Activated CD4-positive, CD25-positive, alpha-beta regulatory T cell treated with anti-CD3 and anti-CD28 coated beads, Interleukin-2, amount 50 U/mL, for 24 hours (primary cell): ENCODE measurements at regions not wholly inside any gene's neighbourhood (a gene's known extent, or its start where the extent isn't known, plus 50 kb on each side); places are given as distances from the start of the nearest gene placed in this dataset.
"Not testable (repeated sequence)": the region's sequence is repeated elsewhere in the genome, so short reads cannot be mapped to it uniquely, and the experiment has no call there.

Experiments
- ATAC-seq, 2 donors: fragments of 150-1000 bp; cut with Tn5 transposase; one replicate each; pipeline ENCODE4 v1.10.0; 2021; ENCODE audit warnings: mild to moderate bottlenecking in 1 of 2, moderate library complexity in 1 of 2

DNA sequence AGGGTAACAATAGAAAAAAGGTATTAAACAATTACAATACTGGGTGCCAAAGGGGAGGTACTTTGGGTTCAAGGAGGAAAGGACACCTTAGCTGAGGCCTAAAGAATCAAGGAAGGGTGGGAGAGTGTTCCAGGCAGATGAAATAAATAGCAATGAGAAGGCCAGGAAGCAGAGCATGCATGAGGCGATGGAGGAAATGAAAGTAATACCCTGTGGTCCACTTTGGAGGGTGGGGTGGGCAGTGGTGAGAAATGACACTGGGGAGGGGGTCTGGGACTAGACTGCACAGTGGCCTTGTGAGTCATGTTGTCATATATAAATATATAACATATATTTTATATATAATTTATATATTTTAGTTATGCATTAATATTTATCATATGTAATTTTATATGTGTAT, 55.9 kb downstream of the BHLHE40 start:
- ATAC-seq = no peak

DNA sequence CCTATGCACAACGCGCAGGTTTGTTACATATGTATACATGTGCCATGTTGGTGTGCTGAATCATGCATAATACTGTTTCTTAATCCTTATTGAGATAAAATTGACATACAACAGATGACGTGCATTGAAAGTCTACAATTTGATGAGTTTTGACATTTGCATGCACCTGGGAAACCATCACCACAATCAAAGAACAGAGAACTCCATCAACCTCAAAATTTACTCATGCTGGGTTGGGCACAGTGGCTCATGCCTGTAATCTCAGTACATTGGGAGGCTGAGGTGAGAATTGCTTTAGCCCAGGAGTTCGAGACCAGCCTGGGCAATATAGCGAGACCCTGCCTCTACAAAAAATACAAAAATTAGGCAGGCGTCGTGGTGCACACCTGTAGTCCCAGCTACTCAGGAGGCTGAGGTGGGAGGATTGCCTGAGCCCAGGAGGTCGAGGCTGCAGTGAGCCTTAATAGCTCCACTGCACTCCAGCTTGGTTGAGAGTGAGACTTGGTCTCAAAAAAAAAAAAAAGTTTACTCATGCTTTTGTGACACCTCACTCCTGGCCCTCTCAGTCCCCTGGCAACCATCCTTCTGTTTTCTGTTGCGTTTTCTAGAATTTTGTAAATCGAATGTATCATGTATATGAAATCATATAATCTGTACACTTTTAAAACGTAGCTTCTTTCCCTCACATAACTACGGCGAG, 56.6 kb downstream of the BHLHE40 start:
- no peak for ATAC-seq

- ATAC-seq = no peak
These were observed 57.1 kb downstream of the BHLHE40 start for GRCh38 chr3:5036392-5036766.

GRCh38 chr3:5036858-5037257, 57.6 kb downstream of the BHLHE40 start:
- ATAC-seq = no peak

DNA sequence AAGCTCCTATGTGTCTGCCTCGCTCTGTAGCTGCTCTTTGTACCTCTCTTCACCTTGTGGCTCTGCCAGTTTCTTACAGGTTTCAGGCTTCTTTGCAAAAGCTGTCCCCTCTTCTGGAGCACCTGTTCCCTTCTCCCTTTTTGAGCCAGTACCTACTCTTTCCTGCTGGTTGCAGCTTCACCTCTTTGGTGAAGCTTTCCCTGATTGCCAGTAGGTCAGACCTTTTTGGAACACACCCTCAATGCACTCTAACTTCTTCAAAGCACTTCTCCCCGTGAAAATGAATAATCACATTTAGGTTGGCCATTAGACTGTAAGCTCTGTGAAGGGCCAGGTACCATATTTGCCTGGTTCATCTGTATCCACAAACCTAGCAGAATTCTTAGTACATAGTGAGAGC, 60.3 kb downstream of the BHLHE40 start:
- no peak for ATAC-seq

- no peak for ATAC-seq
These were observed 62.1 kb downstream of the BHLHE40 start for GRCh38 chr3:5041315-5041714.

DNA sequence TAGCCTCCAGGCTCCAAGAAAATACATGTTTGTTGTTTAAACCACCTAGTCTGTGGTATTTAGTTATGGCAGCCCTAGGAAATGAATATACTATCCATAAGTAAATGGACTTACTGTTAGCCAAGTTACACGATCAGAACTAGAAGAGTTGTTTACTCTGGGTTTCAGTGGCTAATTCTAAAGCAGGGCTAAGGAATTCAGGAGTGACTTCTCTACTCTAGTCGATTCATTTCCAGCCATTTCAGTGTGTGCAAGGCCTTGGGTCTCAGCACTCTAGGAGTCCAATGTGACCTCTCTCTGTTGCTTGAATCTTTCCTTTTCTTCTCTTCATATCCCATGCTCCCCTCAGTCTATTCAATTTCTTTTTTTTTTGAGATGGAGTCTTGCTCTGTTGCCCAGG, 66.7 kb downstream of the BHLHE40 start:
- no peak for ATAC-seq

GRCh38 chr3:5047764-5048419, 68.7 kb downstream of the BHLHE40 start:
- ATAC-seq = no peak

- ATAC-seq = peak in 1 of 2 donors; percentile 33
These were observed 70.3 kb upstream of the ARL8B start for GRCh38 chr3:5051772-5052171.

GRCh38 chr3:5052247-5052646, 69.8 kb upstream of the ARL8B start:
- ATAC-seq = no peak

GRCh38 chr3:5053021-5053831, 68.9 kb upstream of the ARL8B start:
- ATAC-seq = no peak

- no peak for ATAC-seq
These were observed 68.0 kb upstream of the ARL8B start for GRCh38 chr3:5054098-5054497.

DNA sequence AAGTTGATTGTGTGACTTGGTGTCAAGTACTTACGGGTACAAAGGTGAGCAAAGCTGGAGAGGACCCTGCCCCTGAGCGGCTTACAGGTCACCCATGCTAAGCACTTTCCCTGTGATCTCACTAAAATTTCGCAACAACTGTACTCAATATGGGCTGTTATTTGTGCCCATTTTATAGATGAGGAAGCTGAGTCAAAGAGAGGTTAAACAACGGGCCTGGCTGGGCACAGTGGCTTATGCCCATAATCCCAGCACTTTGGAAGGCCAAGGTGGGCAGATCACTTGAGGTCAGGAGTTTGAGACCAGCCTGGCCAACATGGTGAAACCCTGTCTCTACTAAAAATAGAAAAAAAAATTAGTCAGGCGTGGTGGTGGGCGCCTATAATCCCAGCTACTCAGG, 67.5 kb upstream of the ARL8B start:
- not testable (repeated sequence) for ATAC-seq

GRCh38 chr3:5055357-5056110, 66.6 kb upstream of the ARL8B start:
- ATAC-seq = no peak

- no peak for ATAC-seq
These were observed 66.0 kb upstream of the ARL8B start for GRCh38 chr3:5056111-5056391.

GRCh38 chr3:5057272-5057671, 64.8 kb upstream of the ARL8B start:
- no peak for ATAC-seq

DNA sequence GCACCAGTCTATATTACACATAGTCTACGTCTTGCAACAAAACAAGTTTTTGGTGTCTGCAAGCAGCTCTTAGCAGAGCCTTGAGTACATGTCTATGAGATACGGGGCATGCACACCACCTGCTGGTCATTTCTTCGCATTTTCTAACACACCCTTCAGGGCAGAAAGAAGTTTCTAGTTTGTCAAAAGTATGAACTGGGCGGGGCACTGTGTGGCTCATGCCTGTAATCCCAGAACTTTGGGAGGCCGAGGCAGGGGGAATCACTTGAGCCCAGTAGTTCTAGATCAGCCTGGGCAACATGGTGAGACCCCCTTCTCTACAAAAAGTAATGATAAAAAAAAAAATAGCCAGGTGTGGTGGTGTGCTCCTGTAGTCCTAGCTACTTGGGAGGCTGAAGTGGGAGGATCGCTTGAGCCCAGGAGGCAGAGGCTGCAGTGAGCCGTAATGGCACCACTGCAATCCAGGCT, 64.2 kb upstream of the ARL8B start:
- ATAC-seq = peak; percentile 80 to 89

DNA sequence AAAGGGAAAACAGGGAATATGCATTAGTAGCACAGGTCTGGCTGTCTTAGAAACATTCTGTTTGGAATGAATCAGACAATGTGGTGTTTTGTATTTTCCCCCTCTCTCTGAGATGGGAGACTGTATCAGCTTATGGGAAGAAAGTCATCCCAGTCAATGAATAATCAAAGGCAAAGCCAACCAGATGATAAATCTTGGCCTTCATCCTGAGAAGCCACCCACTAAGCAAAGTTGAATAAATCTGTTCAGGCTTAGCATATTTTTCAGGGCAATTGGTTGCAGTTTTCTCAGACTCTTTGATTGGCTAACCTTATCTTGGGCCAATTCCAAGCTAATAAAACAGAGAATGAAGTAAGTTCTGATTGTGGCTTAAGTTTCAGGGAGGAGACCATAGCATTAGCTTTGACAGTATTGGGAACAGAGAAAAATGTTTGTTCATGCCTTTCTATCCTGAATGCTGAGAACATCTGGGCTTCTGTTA, 63.6 kb upstream of the ARL8B start:
- no peak for ATAC-seq

DNA sequence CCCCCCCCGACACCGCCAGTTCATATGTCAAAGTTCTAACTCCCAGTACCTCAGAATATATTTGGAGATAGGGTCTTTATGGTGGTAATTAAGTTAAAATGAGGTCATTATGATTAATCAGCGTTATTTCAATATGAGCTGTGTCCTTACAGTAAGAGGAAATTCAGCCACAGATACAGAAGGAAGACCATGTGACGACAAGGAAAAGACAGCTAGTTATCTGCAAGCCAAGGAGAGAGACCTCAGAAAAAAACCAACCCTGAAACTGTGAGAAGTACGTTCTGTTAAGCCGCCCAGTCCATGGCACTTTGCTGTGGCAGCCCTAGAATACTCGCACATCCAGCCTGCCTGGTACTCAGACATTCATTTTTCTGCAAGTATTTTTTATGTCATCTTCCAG, 62.3 kb upstream of the ARL8B start:
- no peak for ATAC-seq

- ATAC-seq = no peak
These were observed 60.9 kb upstream of the ARL8B start for GRCh38 chr3:5061218-5061569.

- ATAC-seq = no peak
These were observed 58.4 kb upstream of the ARL8B start for GRCh38 chr3:5063724-5064123.

DNA sequence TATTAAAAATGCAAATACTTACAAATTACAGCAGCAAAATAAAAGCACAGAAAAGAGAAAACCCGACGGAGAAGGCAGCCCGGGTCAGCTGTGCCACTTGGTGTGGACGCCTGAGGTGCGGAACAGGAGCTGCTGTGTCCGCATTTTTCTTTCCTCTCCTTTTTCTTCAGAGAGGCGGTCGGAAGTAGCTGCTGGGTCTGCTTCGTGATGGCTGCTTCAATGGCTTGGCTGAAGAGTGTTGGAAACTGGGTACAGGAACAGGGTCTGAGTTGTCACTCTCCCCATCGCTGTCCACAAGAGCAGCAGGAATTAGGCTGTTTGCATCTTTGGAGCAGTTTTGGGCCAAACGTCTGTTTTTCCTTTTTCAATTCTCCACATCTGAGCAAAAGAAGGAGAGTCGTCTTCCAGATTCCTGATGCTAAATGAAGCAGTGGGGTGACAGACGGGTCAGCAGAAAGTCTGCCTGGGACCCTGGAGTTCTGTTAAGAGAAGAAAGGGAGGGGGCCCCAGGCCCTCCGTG, 53.5 kb upstream of the ARL8B start:
- ATAC-seq = no peak

DNA sequence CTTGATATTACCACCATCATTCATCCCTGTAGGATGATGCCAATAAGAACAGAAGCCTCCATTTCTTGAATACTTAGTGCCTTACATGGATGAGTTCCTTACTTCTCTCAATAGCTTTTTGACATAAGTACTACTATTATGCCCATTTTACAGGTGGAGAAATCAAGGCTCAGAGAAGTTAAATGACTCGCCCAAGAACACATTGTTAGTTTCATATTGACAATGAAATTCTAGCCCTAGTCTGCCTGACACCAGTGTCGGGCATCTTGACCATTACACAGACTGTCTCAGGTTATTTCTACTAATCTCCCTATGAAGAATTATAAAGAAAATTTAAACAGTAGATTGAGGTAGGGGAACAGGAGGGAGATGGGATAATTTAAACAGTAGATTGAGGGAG, 52.5 kb upstream of the ARL8B start:
- ATAC-seq = no peak
